Spinal cord (tissue), 9 donors: ENCODE measurements at regions not wholly inside any gene's neighbourhood (a gene's known extent, or its start where the extent isn't known, plus 50 kb on each side); places are given as distances from the start of the nearest gene placed in this dataset.

Source experiments
- DNase-seq, 6 donors: peaks; one replicate each; pipeline versions ENCODE4 v3.0.0 to v3.0.0-alpha.2; 2013 to 2015; ENCODE audit warnings: low spot score in 6 of 6, low read depth in 4 of 6
- H3K27ac ChIP-seq: one replicate; pipeline ENCODE4 v1.5.1; 2013; ENCODE audit warnings: low read depth, low read length, control low read depth
- H3K27me3 ChIP-seq: one replicate; pipeline ENCODE4 v1.6.1; 2013; ENCODE audit warnings: low read length; ENCODE audit not compliant: control insufficient read depth, insufficient read depth
- H3K36me3 ChIP-seq: one replicate; pipeline ENCODE4 v1.6.1; 2013; ENCODE audit warnings: low read length; ENCODE audit not compliant: control insufficient read depth, insufficient read depth
- H3K4me1 ChIP-seq: one replicate; pipeline ENCODE4 v1.6.1; 2013; ENCODE audit warnings: low read length; ENCODE audit not compliant: control insufficient read depth, insufficient read depth
- H3K4me3 ChIP-seq: one replicate; pipeline ENCODE4 v1.5.1; 2013; ENCODE audit warnings: low read depth, low read length, control low read depth
- H3K9me3 ChIP-seq: one replicate; pipeline ENCODE4 v1.6.1; 2013; ENCODE audit warnings: low read length; ENCODE audit not compliant: control insufficient read depth, insufficient read depth
- WGBS: methylation state at CpG from one replicate; pipeline ENCODE4 v1.1.5; 2013; ENCODE audit warnings: missing lambda C conversion rate; ENCODE audit not compliant: insufficient coverage; 5-methylcytosine and 5-hydroxymethylcytosine counted together
- donor health status: healthy.

DNA sequence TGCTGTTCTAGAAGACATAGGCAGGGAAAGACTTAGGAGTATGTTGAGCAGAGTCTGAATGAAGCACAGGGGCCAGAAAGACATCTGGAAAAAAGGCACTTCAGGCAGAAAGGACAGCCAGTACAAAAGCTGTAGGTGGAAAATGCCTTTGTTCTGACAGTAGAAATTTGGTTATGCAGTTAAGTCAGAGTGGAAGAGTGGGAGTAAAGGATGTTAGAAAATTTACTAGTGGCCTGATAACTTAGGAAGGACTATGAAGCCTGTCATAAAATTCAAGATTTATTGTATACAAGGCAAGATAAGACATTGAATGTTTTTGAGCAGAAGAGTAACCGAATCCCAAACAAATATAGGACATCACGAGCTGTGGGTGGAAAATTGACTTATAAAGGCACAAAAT lies 987.9 kb downstream of the PLA2G4A start:
- no peaks in the 10 kb centered on the region for H3K9me3 ChIP-seq
- DNase-seq = no peak
- WGBS = no CpG with 5 or more reads among the region's 2 CpGs
- no peaks in the 10 kb centered on the region for H3K36me3 ChIP-seq
- H3K27me3 ChIP-seq = no peaks in the 10 kb centered on the region
- no peaks in the 10 kb centered on the region for H3K4me1 ChIP-seq
- H3K27ac ChIP-seq = no peak overlapping the region
- no peak overlapping the region for H3K4me3 ChIP-seq

DNA sequence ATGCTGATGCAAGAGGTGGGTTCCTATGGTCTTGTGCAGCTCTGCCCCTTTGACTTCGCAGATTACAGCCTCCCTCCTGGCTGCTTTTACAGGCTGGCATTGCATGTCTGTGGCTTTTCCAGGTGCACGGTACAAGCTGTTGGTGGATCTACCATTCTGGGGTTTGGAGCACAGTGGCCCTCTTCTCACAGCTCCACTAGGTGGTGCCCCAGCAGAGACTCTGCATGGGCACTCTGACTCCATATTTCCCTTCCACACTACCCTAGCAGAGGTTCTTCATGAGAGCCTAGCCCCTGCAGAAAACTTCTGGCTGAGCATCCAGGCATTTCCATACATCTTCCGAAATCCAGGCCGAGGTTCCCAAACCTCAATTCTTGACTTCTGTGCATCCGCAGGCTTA lies 989.0 kb downstream of the PLA2G4A start:
- Histone ChIP-seq H3K27me3 (no peaks in the 10 kb centered on the region), H3K4me3 (no peak overlapping the region), H3K4me1 (no peaks in the 10 kb centered on the region), H3K27ac (no peak overlapping the region), H3K9me3 (peaks cover 3% of the 10 kb centered on the region), H3K36me3 (no peaks in the 10 kb centered on the region)
- whole genome bisulfite sequencing = 91% methylated on average over 5 of the region's 5 CpGs
- DNase-seq = no peak

DNA sequence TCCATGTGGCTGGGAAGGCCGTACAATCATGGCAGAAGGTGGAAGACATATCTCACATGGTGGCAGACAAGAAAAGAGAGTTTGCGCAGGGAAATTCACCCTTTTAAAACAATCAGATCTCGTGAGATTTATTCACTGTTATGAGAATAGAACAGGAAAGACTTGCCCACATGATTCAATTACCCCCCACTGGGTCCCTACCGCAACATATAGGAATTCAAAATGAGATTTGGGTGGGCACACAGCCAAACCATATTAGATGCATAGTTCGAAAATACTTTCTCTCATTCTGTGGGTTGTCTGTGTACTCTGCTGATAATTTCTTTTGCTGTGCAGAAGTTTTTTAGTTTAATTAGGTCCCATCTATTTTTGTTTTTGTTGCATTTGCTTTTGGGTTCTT lies 990.3 kb downstream of the PLA2G4A start:
- no peak overlapping the region for H3K4me3 ChIP-seq
- no peaks in the 10 kb centered on the region for H3K36me3 ChIP-seq
- WGBS = no CpG with 5 or more reads among the region's 5 CpGs
- no peaks in the 10 kb centered on the region for H3K27me3 ChIP-seq
- H3K27ac ChIP-seq = no peak overlapping the region
- DNase-seq = no peak
- H3K9me3 ChIP-seq = peaks cover 5% of the 10 kb centered on the region
- H3K4me1 ChIP-seq = no peaks in the 10 kb centered on the region

DNA sequence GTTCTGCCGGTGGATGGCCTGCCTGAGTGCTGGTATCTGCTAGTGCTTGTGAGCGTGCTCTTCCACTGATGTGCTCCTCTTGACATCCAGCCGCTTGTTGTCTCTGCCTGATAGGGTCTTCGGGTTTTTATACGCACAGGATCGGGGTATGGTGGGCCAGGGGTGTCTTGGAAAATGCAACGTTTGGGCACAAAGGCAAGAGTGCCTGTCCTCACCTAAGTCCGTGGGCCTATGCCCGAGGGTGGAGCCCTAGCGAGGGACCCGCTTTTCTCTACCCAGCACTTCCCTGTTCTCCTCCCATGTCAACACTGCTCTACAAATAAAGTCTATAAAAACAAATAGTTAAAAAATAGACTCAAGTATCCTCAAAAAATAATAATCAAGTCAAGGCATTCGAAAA lies 1007.8 kb downstream of the PLA2G4A start:
- no peaks in the 10 kb centered on the region for H3K36me3 ChIP-seq
- no peak overlapping the region for H3K4me3 ChIP-seq
- no peak for DNase-seq
- H3K27me3 ChIP-seq = no peaks in the 10 kb centered on the region
- no peaks in the 10 kb centered on the region for H3K9me3 ChIP-seq
- H3K27ac ChIP-seq = no peak overlapping the region
- 96% methylated on average over 10 of the region's 12 CpGs for WGBS
- H3K4me1 ChIP-seq = no peaks in the 10 kb centered on the region

DNA sequence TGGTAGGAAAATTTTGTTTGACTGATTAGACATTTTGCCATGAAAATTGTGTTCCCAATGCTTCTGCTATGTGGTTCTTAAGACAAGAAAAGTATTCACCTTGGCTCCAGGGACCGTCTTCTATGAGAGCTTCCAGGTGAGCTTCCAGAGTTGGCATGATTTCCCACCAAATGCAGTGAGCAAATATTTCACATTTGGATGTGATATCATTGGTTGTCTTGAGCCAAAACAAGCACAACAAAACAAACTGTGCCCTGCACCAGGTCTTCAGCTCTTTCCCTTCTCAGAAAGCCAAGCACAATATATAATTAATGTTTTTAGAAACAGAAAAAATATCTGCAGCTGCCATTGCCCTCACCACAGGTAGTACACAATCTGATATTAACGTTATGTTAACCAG lies 1009.0 kb downstream of the PLA2G4A start:
- Histone ChIP-seq H3K27me3 (no peaks in the 10 kb centered on the region), H3K36me3 (no peaks in the 10 kb centered on the region), H3K9me3 (no peaks in the 10 kb centered on the region), H3K4me1 (no peaks in the 10 kb centered on the region), H3K27ac (no peak overlapping the region), H3K4me3 (no peak overlapping the region)
- WGBS = no CpG with 5 or more reads among the region's 2 CpGs
- no peak for DNase-seq

DNA sequence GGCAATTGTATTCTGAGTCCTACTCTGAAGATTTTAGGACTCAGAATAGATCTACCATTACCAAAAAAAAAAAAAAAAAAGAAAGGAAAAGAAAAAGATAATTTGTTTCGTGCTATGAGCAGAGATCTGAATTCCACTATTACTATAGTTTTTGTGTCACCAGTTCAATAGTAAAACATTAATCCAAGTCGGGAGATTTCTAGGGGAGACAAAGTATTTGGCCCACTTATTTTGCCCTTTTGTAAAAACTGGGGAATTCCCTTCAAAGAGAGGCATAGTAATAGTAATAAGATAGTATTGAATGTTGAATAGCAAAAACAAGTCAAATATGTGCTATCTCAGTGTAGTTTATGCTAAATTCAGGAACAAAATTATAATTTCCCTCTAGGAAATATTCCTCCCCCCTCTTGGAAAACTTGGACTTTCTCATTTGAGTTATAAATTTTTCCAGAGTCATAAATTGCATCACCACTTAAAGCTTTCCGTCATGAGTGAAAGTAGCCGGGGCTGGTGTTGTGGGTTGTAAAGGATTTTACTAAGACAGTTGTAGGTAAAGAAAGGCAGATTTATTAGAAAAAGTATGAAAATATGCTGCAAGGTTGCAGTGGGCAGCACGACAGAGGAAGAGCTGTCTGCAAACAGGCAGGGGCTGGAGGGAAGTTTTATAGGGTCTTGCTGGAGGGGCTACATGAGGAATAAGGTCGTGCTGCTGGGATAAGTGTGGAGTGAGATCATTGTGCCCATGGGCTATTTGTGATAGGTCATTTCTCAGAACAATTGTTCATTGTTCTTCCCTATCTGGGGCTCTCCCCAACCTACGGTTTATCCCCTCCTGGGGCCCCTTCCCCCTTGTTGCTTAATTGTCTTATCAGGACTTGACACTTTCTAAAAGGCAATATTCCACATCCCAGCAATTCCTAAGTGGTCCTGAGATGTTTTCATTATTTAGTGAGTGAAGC lies 1009.9 kb downstream of the PLA2G4A start:
- no peak for DNase-seq
- Histone ChIP-seq H3K4me1 (no peaks in the 10 kb centered on the region), H3K27ac (no peak overlapping the region), H3K36me3 (no peaks in the 10 kb centered on the region), H3K9me3 (no peaks in the 10 kb centered on the region), H3K4me3 (no peak overlapping the region), H3K27me3 (no peaks in the 10 kb centered on the region)
- 79% methylated on average over 2 of the region's 7 CpGs for WGBS

DNA sequence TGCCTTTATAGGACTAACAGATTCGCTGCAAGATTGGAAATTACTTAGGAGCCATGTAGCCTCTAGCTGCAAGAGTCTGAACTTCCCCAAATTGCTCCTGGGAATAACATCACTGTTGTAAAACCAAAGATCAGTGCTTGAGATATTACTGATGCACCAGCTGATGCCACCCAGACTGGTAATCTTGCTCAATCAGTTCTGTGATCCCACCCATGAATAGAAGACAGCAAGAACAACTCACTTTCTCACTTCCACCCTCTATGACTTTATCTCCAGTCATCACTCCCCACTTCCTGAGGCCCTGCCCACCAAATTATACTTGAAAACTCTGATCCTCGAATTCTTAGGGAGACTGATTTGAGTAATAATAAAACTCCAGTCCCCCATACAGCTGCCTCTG lies 1011.1 kb downstream of the PLA2G4A start:
- no CpG with 5 or more reads among the region's 2 CpGs for WGBS
- H3K4me1 ChIP-seq = no peaks in the 10 kb centered on the region
- DNase-seq = no peak
- no peaks in the 10 kb centered on the region for H3K27me3 ChIP-seq
- no peaks in the 10 kb centered on the region for H3K9me3 ChIP-seq
- H3K36me3 ChIP-seq = no peaks in the 10 kb centered on the region
- no peak overlapping the region for H3K4me3 ChIP-seq
- H3K27ac ChIP-seq = no peak overlapping the region

DNA sequence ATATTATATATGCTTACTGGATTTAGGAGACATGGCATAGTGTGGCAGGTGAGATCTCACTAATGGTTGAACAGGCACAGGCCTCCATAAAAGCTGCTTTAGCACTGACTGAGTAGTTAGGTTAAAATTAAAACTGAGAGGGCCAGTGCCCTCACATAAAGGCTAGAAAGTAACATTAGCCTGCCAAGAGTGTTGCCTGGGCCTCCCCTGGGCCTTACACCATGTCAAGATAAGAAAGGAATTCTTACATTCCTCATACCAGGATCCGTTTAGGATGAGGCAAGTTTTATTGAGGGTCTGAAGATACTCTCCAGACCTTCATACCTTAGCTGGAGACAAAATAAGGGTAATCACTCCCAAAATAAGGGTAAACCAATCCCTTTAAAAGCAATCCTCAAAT lies 1011.8 kb downstream of the PLA2G4A start:
- no peak for DNase-seq
- Histone ChIP-seq H3K4me1 (no peaks in the 10 kb centered on the region), H3K4me3 (no peak overlapping the region), H3K9me3 (no peaks in the 10 kb centered on the region), H3K27ac (no peak overlapping the region), H3K36me3 (no peaks in the 10 kb centered on the region), H3K27me3 (no peaks in the 10 kb centered on the region)
- no CpG with 5 or more reads among the region's 1 CpG for WGBS

DNA sequence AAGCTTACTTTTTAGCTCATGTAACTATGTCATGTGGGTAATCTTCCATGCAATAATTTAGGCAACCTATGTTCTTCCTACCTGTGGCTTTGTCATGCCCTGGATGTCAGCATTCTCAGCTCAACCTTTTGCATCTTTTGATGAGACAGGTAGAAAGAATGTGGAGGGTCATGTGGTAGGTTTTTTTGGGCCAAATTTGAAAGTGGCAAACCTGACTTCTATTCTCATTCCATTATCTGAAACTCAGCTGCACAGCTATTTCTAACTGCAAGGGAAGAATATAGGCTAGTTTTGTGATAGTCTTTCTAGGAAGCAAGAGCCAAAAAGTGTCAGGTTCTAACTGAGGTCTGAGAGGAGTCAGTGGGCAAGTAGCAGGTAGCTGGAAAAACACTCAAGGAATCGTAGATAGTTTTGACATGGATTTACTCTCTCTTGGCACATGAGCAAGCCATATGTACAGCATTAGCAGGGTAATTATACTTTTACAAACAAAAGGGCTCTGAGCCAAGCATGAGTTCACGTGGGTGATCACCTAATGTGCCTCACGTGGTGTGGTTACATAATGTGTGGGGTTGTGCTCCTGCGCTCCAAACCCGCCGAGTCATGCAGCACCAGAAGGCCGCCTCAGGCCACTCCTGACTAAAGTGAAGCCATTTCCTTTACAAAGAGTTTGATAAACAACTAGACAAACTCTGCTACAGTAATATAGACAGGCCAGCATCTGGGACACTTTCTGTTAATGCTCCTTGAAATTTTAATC lies 1013.8 kb downstream of the PLA2G4A start:
- 94% methylated on average over 5 of the region's 7 CpGs for WGBS
- no peaks in the 10 kb centered on the region for H3K36me3 ChIP-seq
- H3K4me1 ChIP-seq = no peaks in the 10 kb centered on the region
- no peak overlapping the region for H3K27ac ChIP-seq
- H3K27me3 ChIP-seq = no peaks in the 10 kb centered on the region
- DNase-seq = no peak
- no peak overlapping the region for H3K4me3 ChIP-seq
- no peaks in the 10 kb centered on the region for H3K9me3 ChIP-seq

DNA sequence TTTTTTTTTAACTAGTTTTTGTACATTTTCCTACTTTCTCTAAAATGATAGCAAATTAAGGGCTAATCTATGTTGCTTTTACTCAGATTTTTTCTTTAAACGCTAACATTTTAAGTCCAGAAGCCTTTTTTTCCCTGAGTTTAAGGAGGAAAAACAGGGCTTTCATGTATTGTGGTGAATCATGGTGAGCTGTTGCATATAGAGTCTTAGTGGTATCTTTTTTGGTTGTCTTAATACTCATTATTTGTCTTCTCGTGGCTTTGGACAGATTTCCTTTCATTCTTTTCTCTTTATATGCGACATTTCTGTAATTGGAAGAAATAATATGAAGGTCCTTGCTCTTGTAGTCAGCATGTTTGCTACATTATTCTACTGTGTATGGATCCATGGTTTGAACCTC lies 1015.6 kb downstream of the PLA2G4A start:
- Histone ChIP-seq H3K36me3 (no peaks in the 10 kb centered on the region), H3K27me3 (no peaks in the 10 kb centered on the region), H3K4me1 (no peaks in the 10 kb centered on the region), H3K27ac (no peak overlapping the region), H3K4me3 (no peak overlapping the region), H3K9me3 (no peaks in the 10 kb centered on the region)
- DNase-seq = no peak
- WGBS = no CpG with 5 or more reads among the region's 3 CpGs
